ENCODE measurements at regions not wholly inside any gene's neighbourhood (a gene's known extent, or its start where the extent isn't known, plus 50 kb on each side); places are given as distances from the start of the nearest gene placed in this dataset.

DNA sequence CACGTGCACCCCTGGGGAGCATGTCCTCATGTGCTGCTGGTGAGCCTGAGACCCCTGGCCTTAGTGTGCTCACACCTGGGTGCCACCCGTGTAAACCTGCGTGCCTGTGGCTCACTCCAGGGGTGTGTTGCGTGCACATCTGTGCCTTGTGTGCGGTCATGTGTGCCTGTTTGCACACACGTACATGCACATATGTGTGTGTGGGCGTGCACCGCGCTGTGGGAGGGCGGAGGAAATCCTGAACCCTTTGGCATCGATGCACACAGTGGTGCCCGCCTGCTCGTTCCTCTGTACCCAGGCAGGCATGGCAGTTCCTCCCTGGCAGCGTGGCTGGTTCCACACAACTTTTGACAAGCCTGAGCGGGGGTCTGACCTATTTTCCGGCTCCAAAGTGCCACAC is 1181.9 kb downstream of the BRD1 start:
- TF ChIP-seq, protein P1, sequence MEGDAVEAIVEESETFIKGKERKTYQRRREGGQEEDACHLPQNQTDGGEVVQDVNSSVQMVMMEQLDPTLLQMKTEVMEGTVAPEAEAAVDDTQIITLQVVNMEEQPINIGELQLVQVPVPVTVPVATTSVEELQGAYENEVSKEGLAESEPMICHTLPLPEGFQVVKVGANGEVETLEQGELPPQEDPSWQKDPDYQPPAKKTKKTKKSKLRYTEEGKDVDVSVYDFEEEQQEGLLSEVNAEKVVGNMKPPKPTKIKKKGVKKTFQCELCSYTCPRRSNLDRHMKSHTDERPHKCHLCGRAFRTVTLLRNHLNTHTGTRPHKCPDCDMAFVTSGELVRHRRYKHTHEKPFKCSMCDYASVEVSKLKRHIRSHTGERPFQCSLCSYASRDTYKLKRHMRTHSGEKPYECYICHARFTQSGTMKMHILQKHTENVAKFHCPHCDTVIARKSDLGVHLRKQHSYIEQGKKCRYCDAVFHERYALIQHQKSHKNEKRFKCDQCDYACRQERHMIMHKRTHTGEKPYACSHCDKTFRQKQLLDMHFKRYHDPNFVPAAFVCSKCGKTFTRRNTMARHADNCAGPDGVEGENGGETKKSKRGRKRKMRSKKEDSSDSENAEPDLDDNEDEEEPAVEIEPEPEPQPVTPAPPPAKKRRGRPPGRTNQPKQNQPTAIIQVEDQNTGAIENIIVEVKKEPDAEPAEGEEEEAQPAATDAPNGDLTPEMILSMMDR (conservative IDR thresholded peaks at IDR 0.05; ENCODE audit: low read length), result no peak
- no peak for TF ChIP-seq EZH2phosphoT487 (IDR thresholded peaks at IDR 0.05; ENCODE audit: borderline replicate concordance)
